AG04450 (cell line): ENCODE measurements at regions not wholly inside any gene's neighbourhood (a gene's known extent, or its start where the extent isn't known, plus 50 kb on each side); places are given as distances from the start of the nearest gene placed in this dataset.
A peak's percentile ranks its signal among the peaks of the same experiment; 100 is the strongest.

Source experiments
- CTCF ChIA-PET: fragments of 300-600, 350-600 bp; formaldehyde crosslinking; extraction: SDS; loops from one replicate; lab custom pipeline; 2022; ENCODE audit warnings: antibody characterized with exemption, inconsistent platforms; lab: Charles Lee
- POLR2A ChIA-PET: fragments of 350-600 bp; formaldehyde crosslinking; extraction: SDS; loops from one replicate; lab custom pipeline; 2021; ENCODE audit warnings: antibody characterized with exemption, inconsistent platforms; lab: Yijun Ruan, JAX
- DNase-seq: peaks from one replicate; pipeline ENCODE4 v3.0.0-alpha.2; 2011; ENCODE audit warnings: low read depth, low spot score
- H3K27ac ChIP-seq: one replicate; pipeline ENCODE4 v1.5.1; 2012; ENCODE audit warnings: low read depth, low read length, control low read depth
- H3K27me3 ChIP-seq: one replicate; pipeline ENCODE4 v1.6.0; 2012; ENCODE audit warnings: low read length; ENCODE audit not compliant: control insufficient read depth, insufficient read depth
- H3K4me3 ChIP-seq: 2 replicates; pipeline ENCODE4 v1.5.1; 2011; ENCODE audit warnings: mild to moderate bottlenecking, low read depth, low read length, control low read depth
- H3K9me3 ChIP-seq: 2 replicates; pipeline ENCODE4 v1.5.1; 2012; ENCODE audit warnings: low read length; ENCODE audit not compliant: control insufficient read depth, insufficient read depth
- CTCF ChIP-seq: IDR thresholded peaks from 2 replicates; pipeline ENCODE4 v1.5.1; 2011; ENCODE audit warnings: low read depth, low read length, control low read depth, inconsistent platforms

- H3K27me3 ChIP-seq = no peaks in the 10 kb centered on the region
- POLR2A ChIA-PET = no interaction called here
- no peak for TF ChIP-seq CTCF
- H3K9me3 ChIP-seq = peaks cover 4% of the 10 kb centered on the region; the same call in 1 of the 2 replicates
- H3K4me3 ChIP-seq = no peak overlapping the region
- no peak for DNase-seq
- CTCF ChIA-PET = no interaction called here
- no peak overlapping the region for H3K27ac ChIP-seq
Measured at GRCh38 chr1:94746635-94747525, 73.3 kb upstream of the SLC44A3 start.

DNA sequence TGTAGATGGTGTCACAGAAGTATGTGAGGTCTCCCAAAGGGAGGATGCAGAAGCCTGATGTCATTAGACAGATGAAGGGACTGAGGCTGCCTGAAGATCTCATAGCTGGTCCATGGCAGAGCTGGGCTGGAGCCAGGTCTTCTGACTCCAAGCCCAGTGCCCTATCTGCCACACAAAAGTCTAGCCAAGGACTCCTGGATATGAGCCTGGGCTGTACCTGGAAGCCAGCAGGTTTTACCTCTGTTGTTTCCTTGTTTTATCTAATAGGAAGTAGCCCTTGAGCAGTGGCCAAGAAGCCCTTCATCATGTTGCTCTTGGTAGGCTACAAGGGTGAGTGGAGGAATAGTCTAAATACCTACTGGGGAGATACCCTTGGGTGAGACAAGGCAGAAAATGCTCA is 74.4 kb upstream of the SLC44A3 start:
- H3K27me3 ChIP-seq = no peaks in the 10 kb centered on the region
- H3K27ac ChIP-seq = no peak overlapping the region
- H3K9me3 ChIP-seq = peaks cover 4% of the 10 kb centered on the region; the same call in 1 of the 2 replicates
- no peak for DNase-seq
- POLR2A ChIA-PET = no interaction called here
- CTCF ChIA-PET = no interaction called here
- TF ChIP-seq CTCF = no peak
- H3K4me3 ChIP-seq = no peak overlapping the region

DNA sequence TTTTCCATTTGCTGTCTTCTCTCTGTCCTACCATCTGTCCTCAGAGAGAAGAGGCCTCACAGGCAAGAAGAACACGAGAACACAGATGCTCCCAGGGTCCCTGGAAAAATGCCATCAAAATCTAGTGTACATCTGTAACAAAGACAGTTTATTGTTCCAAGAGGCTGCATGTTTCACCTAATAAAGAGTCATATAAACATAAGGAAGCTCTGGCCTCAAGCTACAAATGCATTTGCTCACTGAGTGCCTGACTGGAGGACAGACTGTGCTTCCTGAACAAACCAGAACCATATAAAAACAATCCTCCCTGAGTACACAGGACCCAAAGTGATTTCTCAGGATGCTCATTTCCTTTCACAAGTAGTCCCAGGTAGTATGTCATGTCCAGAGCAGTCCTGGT is 76.3 kb upstream of the SLC44A3 start:
- POLR2A ChIA-PET = interaction anchor here (0.8 to 1.0 kb wide), 2 partner anchors 164 to 202 kb away, joined by 3 read pairs; partner anchors contain the start of gene F3
- CTCF ChIA-PET = no interaction called here
- Histone ChIP-seq H3K27me3 (no peaks in the 10 kb centered on the region), H3K4me3 (no peak overlapping the region), H3K27ac (peak overlapping the region; percentile 33), H3K9me3 (no peaks in the 10 kb centered on the region)
- TF ChIP-seq CTCF = no peak
- DNase-seq = peak; percentile 79

- H3K27ac ChIP-seq = no peak overlapping the region
- H3K9me3 ChIP-seq = no peaks in the 10 kb centered on the region
- H3K4me3 ChIP-seq = no peak overlapping the region
- DNase-seq = no peak
- no peaks in the 10 kb centered on the region for H3K27me3 ChIP-seq
- ChIA-PET POLR2A (interaction anchor here (0.6 kb wide), 1 partner anchor 18 kb away, joined by 3 read pairs; no protein-coding TSS in a partner anchor), CTCF (no interaction called here)
- TF ChIP-seq CTCF = no peak
Measured at GRCh38 chr1:94741996-94742395, 78.2 kb upstream of the SLC44A3 start.

- Histone ChIP-seq H3K4me3 (no peak overlapping the region), H3K9me3 (no peaks in the 10 kb centered on the region), H3K27me3 (no peaks in the 10 kb centered on the region), H3K27ac (no peak overlapping the region)
- ChIA-PET POLR2A (interaction anchor here (0.6 kb wide), 1 partner anchor 18 kb away, joined by 3 read pairs; no protein-coding TSS in a partner anchor), CTCF (no interaction called here)
- no peak for TF ChIP-seq CTCF
- DNase-seq = no peak
Measured at GRCh38 chr1:94741510-94741909, 78.6 kb upstream of the SLC44A3 start.
